ENCODE measurements at regions not wholly inside any gene's neighbourhood (a gene's known extent, or its start where the extent isn't known, plus 50 kb on each side); places are given as distances from the start of the nearest gene placed in this dataset.

GRCh38 chr12:92431146-92431545 is 271.6 kb upstream of the PLEKHG7 start:
- ChIA-PET CTCF (interaction anchor here (0.5 to 2.1 kb wide), 2 partner anchors 23 to 942 kb away, joined by 3 to 6 read pairs; no protein-coding TSS in a partner anchor), POLR2A (no interaction called here)
- no peaks in the 10 kb centered on the region for H3K9me3 ChIP-seq
- H3K27me3 ChIP-seq (ENCODE audit: insufficient read depth), result no peaks in the 10 kb centered on the region
- H3F3A ChIP-seq (replicated peaks; ENCODE audit: insufficient read depth), result no peaks in the 10 kb centered on the region
- no peak for TF ChIP-seq NRF1 (IDR thresholded peaks at IDR 0.05; ENCODE audit: low read depth, low read length)
- TF ChIP-seq CHD2 (IDR thresholded peaks at IDR 0.05; ENCODE audit: low read length, partially characterized antibody), result no peak
- no peak for TF ChIP-seq YY1 (IDR thresholded peaks at IDR 0.05; ENCODE audit: low read depth)
- TF ChIP-seq SIN3A (IDR thresholded peaks at IDR 0.05; ENCODE audit: borderline replicate concordance, low read depth, low read length), result no peak
- TF ChIP-seq EP300 (IDR thresholded peaks at IDR 0.05; ENCODE audit: borderline replicate concordance in 1 of 2, low read depth in 1 of 2, low read length in 1 of 2), result no peak
- no peak for TF ChIP-seq RFX5 (IDR thresholded peaks at IDR 0.05; ENCODE audit: low read length)
- no peak for TF ChIP-seq FOXM1 (IDR thresholded peaks at IDR 0.05; ENCODE audit: low read depth)
- TF ChIP-seq EZH2phosphoT487 (IDR thresholded peaks at IDR 0.05; ENCODE audit: borderline replicate concordance, low read depth), result no peak
- no peak for TF ChIP-seq REST (IDR thresholded peaks at IDR 0.05; ENCODE audit: low read depth, low read length)
- no peak for TF ChIP-seq MEF2A (IDR thresholded peaks at IDR 0.05; ENCODE audit: borderline replicate concordance, low read depth)
- no peak for TF ChIP-seq CTCF (IDR thresholded peaks at IDR 0.05)
- no peaks in the 10 kb centered on the region for H3K4me1 ChIP-seq (ENCODE audit: control insufficient read depth in 1 of 2, insufficient read depth in 2 of 2, low read depth in 1 of 2, low read length in 1 of 2)
- no peak overlapping the region for H3K4me2 ChIP-seq
- no peak overlapping the region for H3K4me3 ChIP-seq (ENCODE audit: low read depth in 2 of 2, low read length in 1 of 2)
- WGBS (ENCODE audit: low lambda C conversion rate), result 58% methylated on average over 4 of the region's 5 CpGs
- no peak overlapping the region for H3K9ac ChIP-seq
- DNase-seq, result no peak
- H3K79me2 ChIP-seq (ENCODE audit: insufficient read depth), result no peaks in the 10 kb centered on the region
- H3K9me2 ChIP-seq, result no peaks in the 10 kb centered on the region
- no peaks in the 10 kb centered on the region for H3K36me3 ChIP-seq (replicated peaks in 1 of 2; ENCODE audit: control insufficient read depth in 1 of 2, insufficient read depth in 2 of 2, low read length in 1 of 2)
- H2AFZ ChIP-seq (ENCODE audit: low read depth), result no peak overlapping the region
- no peaks in the 10 kb centered on the region for H4K20me1 ChIP-seq (ENCODE audit: insufficient read depth)
- no peak overlapping the region for H3K27ac ChIP-seq (ENCODE audit: low read depth in 2 of 2, low read length in 1 of 2)

GRCh38 chr12:92426332-92426731 is 276.5 kb upstream of the PLEKHG7 start:
- no peak for DNase-seq
- Histone ChIP-seq H3F3A (replicated peaks; ENCODE audit: insufficient read depth) (no peaks in the 10 kb centered on the region), H3K27ac (ENCODE audit: low read depth in 2 of 2, low read length in 1 of 2) (no peak overlapping the region), H2AFZ (ENCODE audit: low read depth) (no peak overlapping the region), H3K4me3 (ENCODE audit: low read depth in 2 of 2, low read length in 1 of 2) (no peak overlapping the region), H3K4me1 (ENCODE audit: control insufficient read depth in 1 of 2, insufficient read depth in 2 of 2, low read depth in 1 of 2, low read length in 1 of 2) (no peaks in the 10 kb centered on the region), H3K36me3 (replicated peaks in 1 of 2; ENCODE audit: control insufficient read depth in 1 of 2, insufficient read depth in 2 of 2, low read length in 1 of 2) (no peaks in the 10 kb centered on the region), H3K9me3 (no peaks in the 10 kb centered on the region), H3K9me2 (no peaks in the 10 kb centered on the region), H4K20me1 (ENCODE audit: insufficient read depth) (no peaks in the 10 kb centered on the region), H3K79me2 (ENCODE audit: insufficient read depth) (no peaks in the 10 kb centered on the region), H3K27me3 (ENCODE audit: insufficient read depth) (no peaks in the 10 kb centered on the region), H3K4me2 (no peak overlapping the region), H3K9ac (no peak overlapping the region)
- ChIA-PET POLR2A (no interaction called here), CTCF (no interaction called here)
- TF ChIP-seq REST (IDR thresholded peaks at IDR 0.05; ENCODE audit: low read depth, low read length), result no peak
- TF ChIP-seq FOXJ3 (CRISPR knock-in tag; IDR thresholded peaks at IDR 0.05), result no peak
- TF ChIP-seq NRF1 (IDR thresholded peaks at IDR 0.05; ENCODE audit: low read depth, low read length), result no peak
- TF ChIP-seq MEF2A (IDR thresholded peaks at IDR 0.05; ENCODE audit: borderline replicate concordance, low read depth), result no peak
- TF ChIP-seq SIN3A (IDR thresholded peaks at IDR 0.05; ENCODE audit: borderline replicate concordance, low read depth, low read length), result no peak
- TF ChIP-seq EP300 (IDR thresholded peaks at IDR 0.05; ENCODE audit: borderline replicate concordance in 1 of 2, low read depth in 1 of 2, low read length in 1 of 2), result no peak
- TF ChIP-seq ELF1 (IDR thresholded peaks at IDR 0.05), result no peak
- TF ChIP-seq FOSL2 (IDR thresholded peaks at IDR 0.05; ENCODE audit: borderline replicate concordance, low read depth), result no peak
- TF ChIP-seq TEAD4 (IDR thresholded peaks at IDR 0.05; ENCODE audit: borderline replicate concordance, insufficient read depth), result no peak
- TF ChIP-seq CTCF (IDR thresholded peaks at IDR 0.05), result no peak
